ENCODE measurements at regions not wholly inside any gene's neighbourhood (a gene's known extent, or its start where the extent isn't known, plus 50 kb on each side); places are given as distances from the start of the nearest gene placed in this dataset.

DNA sequence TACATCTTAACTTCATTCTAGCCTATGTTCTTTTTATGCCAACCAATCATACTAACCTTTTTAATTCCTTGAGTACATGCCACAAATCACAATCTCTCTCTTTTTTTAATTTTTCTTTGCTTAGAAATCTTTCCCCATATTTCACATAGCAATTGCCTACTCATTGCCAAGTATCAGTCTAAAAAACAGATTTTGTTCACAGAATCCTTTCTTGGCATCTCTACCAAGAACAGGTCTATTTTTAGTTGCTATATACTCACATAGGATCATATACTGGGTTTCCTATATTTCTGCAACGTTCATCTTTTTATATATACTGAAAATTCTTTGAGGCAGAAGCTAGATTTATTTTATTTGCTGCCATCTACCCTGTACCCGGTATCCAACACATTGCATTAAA is 292.1 kb downstream of the GASK1B start:
- no peak for DNase-seq

DNA sequence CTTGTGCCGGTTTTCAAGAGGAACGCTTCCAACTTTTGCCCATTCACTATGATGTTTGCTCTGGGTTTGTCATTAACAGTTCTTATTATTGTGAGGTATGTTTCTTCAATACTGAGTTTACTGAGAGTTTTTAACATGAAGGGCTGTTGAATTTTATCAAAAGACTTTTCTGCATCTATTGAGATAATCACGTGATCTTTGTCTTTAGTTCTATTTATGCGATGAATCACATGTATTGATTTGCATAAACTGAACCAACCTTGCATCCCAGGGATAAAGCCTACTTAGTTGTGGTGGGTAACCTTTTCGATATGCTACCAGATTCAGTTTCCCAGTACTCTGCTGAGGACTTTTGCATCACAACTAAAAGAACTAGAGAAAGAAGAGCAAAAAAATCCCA is 318.0 kb downstream of the GASK1B start:
- no peak for DNase-seq

DNA sequence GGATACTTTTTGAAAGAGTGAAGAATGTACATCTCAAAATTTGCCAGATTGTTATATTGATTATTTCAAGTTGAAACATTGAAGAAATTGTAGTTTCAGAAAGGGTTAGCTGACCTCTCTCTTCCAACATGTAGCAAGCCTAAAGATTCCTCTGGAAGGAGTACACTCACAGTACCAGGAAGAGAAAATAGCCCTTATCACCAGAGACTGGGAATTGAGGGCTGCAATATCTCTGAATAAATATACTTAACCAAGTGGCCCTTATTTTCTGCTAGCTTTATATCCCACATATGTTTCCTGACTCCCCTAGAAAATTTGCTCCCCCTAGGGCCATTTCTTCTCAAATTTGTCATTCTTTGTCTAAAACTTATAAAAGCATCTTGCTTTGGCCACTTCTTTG is 332.2 kb downstream of the GASK1B start:
- no peak for DNase-seq

DNA sequence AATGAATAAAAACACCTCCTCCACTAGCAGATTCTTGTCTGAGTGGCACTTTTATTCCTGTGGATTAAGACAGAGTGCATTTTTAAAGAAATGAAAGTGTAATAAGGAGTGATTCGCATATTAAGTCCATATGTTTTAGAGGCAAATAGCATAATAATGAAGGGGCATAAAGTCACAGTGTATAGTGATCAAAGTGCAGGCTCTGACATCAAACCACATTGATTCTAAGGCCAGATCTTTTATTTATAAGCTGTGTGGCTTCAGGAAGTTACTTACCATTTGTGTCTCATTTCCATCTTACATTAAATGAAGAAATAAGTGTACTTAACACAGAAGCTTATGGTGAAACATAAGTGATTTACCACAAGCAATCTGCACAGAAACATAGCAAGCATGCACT is 332.8 kb downstream of the GASK1B start:
- DNase-seq = no peak

DNA sequence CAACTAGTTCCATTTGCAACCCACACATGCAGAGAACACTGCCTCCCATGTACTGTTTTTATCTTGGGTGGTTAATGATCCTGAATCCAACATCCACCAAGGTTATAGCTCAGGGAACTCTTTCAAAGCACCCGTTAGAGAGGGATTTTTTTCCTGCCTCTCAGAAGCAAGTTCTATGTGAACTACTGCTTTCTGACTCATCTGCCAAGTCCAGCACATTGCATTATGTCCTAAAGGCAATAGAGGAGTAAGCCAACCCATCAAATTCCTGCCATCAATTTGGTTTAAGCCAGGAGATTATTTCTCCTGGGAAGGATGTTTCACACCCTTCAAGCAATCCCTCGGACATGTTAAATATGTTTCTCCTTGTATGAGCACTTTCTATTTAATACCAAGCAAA is 334.5 kb downstream of the GASK1B start:
- no peak for DNase-seq

DNA sequence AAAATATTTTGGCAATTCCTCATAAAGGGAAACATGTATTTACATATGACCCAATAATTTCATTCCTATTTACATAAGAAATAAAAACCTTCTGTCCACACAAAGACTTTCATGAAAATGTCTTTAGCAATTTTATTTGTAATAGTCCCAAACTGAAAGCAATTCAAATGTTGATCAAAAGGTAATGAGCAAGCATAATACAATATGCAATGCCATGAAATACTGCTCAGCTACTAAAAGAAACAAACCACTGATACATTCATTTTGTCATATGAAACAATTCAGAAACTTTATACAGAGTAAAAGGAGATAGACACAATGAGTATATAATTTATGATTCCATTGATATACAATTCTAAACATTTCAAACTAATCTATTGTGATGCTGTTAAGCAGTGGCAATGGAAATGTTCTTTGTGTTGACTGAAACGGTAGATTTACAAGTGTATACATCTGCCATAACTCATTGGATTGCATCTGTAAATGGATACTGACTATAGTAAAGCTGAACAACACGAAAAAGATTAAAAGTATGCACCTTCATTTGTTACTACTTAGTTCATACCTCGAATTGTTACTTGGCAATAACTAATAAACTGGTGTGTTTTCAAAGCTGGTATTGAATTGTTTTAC is 335.6 kb downstream of the GASK1B start:
- DNase-seq = no peak

DNA sequence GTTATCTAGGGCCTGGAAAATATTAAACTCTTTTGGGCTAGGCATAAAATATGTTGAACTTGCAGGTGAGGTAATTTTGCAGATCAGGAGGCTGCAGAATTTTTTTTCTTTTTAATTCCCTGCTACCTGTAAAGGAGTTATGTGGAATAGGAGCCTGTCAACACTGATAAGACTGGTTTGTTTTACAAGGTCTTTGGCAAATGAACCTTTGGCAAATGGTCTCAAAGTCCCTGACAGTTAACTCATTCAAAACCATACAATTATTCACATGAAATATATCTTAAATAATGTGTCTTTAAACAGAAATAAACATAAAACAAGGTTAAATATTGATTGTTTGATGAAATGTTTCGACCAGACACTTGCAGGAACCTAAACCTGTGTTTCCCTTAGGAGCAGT is 340.2 kb downstream of the GASK1B start:
- DNase-seq = no peak

DNA sequence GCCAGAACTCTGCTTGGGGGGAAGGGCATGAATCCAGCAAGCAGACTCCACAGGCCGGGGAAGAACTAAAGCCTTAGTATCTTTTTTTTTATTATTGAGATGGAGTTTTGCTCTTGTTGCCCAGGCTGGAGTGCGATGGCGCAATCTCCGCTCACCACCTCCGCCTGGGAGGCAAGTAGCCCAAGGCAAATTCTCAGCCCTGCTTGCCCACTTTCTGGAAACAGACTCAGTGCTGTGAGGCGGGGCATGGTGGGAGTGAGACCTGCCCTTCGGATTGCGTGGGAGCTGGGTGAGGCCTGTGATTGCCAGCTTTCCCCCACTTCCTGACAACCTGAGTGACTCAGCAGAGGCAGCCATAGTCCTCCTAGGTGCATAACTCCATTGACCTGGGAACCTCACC is 348.8 kb downstream of the GASK1B start:
- no peak for DNase-seq

DNA sequence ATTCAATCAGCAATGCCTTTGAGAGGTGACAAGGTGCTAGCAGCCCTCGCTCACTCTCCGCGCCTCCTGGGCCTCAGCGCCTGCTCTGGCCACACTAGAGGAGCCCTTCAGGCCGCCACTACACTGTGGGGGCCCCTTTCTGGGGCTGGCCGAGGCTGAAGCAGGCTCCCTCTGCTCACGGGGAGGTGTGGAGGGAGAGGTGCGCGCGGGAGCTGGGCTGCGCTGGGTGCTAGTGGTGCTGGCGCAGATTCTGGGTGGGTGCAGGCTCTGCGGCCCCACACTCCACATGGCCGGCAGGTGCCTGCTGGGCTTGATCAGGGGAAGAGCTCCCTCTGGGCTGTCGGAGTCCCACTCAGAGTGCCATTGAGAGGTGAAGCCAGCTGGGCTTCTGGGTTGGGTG is 351.0 kb downstream of the GASK1B start:
- no peak for DNase-seq

DNA sequence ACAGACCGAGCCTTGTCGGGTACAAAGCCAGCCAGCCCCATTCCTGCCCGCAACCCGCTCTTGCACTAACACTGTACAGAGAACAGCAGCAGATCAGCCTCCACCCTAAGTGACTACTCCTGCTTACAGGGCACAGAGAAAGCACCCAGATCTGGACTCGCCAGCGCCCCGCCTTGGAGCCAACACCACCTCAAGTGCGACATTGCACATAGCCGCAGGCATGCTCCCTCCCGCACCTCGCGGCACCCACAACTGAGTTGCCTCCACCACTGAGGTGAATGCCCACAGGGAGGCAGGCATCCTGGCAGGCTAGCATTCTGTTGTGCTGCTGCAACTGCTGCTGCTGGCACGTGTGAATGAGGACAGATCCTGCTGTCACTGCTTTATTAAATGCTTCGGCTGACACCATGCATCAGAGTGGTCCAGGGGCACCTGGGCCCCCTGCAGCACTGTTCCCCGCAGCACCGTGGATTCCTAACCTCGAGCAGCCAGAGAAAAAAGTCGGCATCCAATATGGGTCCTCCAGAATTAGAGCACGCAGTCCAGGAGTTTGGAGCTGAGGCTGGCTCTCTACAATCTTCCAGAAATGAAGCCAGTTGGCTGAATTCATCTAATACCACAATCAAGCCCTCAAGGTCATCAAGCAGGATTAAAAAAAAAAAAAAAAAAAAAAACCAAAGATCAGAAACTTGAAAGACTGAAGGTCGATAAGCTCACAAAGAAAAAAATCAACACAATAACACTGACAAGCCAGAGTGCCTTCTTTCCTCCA is 352.9 kb downstream of the GASK1B start:
- no peak for DNase-seq

DNA sequence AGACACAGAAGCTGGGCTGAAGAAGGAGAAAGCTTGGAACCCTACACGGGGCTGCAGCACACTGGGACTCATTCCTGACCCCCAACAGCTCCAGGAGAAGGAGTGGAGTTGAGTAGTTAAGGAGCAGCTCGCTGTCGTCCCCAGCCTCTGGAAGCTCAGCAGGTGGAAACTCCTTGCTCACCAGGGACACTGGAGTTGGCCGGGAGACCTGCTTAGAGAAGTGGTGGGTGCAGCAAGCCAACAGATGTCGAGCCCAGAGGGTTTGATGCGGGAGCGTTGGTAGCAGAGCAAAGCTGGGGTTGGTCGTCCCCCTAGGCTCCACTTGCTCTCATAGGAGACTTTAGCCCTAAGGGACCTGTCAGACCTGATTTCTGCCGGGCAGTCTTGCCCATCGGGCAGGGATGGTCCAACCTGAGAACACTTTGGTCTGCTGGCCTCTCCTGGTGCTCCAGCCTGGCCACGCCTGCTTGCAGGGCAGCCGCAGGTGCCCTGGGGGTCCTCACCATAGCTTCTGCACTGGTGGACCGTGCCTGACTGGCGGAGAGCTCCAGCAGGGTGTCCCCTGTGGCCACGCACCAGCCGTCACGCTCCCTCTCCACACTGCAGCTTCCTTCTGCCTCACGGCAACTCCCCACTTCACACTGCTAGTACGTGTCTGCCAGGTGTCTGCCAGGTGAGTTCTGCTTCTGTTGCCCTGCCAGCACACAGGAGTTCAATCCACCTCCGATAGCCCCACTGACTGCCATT is 353.7 kb downstream of the GASK1B start:
- DNase-seq = no peak

DNA sequence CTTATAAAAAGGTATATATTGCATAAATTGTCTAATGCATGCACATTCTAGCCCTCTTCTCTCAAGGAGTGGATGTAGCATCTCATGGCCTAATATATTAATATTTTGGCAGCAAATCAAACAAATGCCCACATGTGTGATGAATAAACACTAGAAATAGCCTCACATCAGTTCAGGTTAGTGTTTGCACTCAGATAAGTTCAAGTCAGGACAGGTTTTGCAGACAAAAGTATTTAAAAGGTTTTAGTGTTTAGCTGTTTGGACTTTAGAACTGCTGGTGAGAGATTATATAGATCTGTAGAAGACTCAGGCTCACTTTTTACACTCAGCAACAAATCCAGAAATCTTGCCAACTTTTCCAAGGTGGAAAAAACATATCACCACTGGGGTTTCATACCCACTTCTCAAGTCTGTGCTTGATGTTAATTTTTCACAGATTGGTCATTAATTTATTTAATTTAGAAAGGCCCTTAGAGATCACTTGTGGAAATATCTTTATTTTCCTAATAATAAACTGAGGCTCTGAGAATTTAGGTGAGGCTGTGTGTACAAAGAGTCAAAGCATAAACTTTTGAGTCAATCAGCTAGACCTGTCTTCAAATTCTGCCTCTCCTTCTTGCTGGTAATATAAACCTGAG is 362.6 kb downstream of the GASK1B start:
- DNase-seq = no peak

DNA sequence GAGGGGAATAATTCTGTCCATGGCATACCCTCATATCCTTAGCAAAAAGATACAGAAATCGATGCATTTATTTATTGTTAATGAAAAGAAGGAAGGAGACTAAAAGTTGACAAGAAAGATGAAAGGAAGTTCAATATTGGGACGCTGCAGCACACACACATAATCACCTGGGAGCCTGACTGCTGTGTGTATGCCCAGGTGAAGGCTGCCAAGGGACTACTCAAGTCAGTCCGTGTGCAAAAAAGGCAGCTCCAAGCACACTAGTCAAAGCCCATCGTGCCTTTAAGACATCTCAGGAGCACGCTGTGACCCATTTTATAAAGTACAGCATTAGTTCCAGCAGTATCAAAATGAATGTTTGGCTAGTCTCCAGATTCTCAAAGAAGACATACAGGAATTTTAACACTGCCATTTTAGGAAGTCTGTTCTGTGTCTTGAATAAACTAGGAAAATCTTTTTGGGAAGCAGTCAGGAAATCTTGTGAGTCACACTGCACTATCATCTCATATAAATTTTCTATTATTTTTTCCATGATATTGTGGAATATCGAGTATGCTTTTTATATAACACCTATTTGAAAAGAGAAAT is 363.9 kb downstream of the GASK1B start:
- DNase-seq = no peak

DNA sequence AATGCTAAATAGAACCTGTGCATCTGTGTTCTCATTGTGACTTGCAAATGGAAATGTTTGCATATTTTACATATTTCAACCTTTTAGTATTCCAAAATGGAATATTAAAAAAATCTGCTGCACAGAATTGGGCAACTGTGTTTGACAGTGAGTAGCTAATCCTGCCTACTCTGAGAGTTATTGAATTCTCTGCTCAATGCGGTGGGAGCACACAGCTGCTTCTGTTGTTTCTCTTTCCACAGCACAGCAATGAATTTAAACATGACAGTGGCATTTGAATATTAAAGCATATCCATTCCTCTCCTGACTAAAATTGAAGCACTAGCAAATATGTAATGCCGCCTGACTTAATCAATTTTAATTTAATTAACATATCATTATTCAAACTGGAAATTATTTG is 366.6 kb downstream of the GASK1B start:
- DNase-seq = no peak

DNA sequence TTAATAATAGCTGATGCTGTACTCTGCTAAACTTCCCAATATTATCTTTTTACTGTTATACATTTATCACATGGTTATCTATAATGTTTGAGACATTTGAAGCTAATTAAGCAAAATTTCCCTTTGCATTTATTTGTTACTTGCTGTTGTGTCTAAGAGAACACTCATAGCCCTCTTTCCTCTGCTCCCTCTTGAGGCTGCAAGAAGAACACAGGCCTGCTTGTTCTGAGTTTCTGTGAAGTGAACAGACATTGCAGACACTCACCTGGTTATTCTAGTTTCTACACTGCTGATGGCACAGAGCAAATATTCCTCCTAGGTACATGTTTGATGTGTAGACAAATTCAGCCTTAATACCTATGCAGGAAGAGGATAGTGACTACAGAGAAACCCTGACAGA is 367.8 kb downstream of the GASK1B start:
- no peak for DNase-seq

DNA sequence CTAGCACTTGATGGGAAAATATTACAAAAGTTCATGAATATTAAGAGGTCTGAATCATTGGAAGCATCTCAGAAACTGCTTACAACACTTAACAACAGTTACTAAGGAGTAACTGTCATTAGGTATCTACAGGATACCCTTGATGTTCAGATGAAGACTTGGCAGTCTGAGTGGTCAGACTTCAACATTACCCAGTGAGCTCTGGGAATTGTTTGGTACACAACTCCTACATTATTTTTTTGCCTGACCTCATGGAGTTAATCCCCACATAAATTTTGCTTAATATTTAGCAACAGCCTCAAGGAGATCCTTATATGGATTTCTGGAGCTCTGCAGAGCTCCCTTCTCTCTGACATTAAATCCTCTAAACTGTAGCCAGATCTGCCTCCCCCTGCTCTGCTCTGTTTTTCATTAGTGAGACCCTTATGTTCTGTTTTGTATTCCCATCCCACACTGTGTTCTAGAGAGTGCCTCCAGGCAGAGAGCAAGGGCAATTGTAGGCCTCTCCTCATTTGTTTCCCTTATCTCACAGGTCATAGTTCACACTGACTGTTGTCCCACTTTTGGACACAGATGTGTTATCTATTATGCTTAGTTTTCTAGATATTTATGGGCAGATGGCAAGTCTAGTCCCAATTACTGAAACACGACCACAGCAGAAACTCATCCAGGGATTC is 368.8 kb downstream of the GASK1B start:
- no peak for DNase-seq

DNA sequence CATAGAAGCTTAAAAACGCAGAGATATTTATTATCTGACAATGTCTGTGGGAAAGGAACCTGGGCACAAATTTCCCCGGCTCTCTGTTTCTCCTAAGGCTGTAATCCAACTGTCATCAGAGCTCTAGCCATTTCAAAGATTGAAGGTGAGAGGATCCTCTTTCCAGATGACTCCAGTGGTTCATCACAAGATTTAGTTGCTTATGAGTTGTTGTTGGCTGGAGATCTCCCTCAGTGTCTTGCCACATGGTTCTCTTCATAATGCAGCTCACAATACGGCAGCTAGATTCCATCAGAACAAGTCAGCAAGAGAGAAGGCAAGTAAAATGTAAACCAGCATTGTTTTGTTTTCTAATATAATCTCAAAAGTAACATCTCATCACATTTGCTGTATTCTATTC is 369.4 kb downstream of the GASK1B start:
- DNase-seq = no peak

DNA sequence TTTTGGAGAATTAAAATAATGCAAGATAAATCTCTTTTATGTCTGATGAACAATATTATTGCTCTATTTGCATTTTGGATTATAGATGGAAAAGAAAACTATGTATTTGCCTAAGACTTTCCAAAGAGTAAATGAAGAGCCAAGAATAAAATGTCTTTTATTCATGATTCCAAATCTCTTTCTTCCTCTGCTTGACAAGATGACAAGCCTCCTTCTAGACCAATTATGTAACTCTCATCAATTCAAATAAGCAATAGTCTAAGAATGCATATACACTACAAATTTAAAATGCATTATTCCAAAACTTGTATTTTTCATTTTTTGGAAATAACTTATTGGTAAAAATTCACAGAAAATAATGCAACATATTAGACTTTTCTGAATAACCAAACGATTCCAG is 377.3 kb downstream of the GASK1B start:
- DNase-seq = no peak

DNA sequence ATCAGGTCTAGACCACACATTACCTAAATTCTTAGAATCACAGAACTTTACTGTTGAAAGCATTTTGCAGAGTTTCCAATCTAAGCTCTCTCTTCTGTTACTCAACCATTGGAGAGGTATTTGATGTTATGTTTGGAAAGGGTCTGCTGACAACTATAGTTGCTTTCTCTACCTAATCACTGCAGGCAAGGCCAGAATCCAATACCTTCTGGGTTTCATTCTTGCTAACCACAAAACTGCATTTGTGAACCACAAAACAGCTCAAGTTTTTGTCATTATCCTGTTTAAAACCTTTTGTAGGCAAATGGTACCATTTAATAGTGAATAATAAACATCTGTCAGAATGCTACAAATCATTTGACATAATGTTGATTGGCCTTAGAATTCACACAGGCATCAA is 380.1 kb downstream of the GASK1B start:
- no peak for DNase-seq

DNA sequence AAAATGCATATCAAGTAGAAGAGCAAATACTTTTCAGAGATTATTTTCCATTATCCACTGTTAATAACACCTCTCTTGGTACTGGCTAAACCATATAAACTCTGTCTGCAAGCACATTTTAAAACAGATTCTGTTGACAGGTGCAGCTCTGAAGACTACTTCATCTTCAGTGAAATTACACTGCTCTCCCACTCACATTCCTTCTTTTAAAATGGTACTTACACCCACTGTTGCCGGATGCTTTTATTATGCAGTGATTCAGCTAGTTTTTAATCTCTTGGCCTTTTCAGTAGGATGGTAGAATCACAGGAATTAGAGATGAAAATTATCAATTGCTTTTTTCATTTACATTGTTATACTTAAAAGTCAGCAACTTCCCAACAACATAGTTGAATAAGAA is 381.6 kb downstream of the GASK1B start:
- DNase-seq = no peak

DNA sequence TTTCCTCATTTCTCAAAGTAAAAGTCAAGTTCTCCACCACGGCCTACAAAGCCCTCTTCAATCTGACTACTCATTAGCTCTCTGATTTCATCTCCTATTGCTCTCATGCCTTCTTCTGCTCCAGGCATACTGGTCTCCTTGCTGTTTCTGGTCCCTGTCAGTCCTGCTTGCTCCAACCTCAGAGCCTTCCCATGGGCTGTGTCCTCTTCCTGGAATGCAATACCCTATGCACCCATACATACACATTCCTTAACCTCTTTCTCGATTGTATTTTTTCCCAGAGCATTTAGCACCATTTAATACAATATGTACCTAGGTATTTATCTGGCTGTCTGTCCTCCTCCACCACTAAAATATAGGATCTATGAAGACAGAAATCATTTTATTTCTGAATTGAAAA is 385.2 kb downstream of the GASK1B start:
- no peak for DNase-seq

DNA sequence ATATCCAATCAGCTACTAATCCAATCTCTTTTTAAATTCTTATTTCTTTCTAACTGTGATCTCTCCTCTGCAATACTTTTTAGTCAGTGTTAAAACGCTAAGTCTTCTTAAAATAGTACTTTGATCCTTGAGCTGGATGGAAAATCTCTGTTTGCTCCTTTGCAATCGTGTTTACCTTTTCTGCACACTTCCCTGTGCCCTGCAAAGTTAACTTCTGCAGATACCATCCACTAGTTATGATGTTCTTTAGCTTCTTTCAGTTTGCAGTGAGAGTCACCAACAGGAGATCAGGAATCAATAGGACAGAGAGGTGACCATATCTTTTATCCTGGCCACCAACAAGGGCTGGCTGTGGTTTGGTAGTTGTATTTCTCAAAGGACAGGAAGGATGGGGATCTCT is 391.5 kb downstream of the GASK1B start:
- DNase-seq = no peak

DNA sequence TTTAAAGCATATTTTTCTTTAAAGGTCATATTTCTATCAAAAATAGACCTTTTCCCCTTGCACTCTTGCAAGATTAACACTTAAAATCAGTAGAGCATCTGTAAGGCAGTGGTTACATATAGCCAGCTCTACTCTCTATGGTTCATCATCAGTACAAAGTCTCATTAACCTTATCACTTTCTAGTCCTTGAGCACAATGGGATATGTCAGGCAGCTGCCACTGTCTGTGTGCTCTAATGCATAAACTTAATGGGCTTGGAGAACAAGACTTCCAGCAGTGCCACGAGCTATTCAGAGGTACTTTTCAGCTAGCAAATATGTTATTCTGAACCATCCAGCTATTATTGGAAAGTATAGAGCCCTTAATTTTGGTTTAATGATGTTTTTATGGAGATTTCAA is 393.7 kb downstream of the GASK1B start:
- no peak for DNase-seq

Data from inflammatory macrophage (primary cell).